Activated CD4-positive, alpha-beta T cell treated with anti-CD3 and anti-CD28 coated beads, Interleukin-2, amount 10 ng/mL, durations not matched to agents 24 days and 14 days (primary cell): ENCODE measurements at regions not wholly inside any gene's neighbourhood (a gene's known extent, or its start where the extent isn't known, plus 50 kb on each side); places are given as distances from the start of the nearest gene placed in this dataset.
"Not testable (repeated sequence)": the region's sequence is repeated elsewhere in the genome, so short reads cannot be mapped to it uniquely, and the experiment has no call there.

Source experiments
- DNase-seq: peaks from one replicate; pipeline ENCODE4 v3.0.0; 2022
- H3K27ac Mint-ChIP-seq: one replicate; pipeline ENCODE4 v1.8.0; 2022; ENCODE audit warnings: mild to moderate bottlenecking, mixed read lengths
- H3K27me3 Mint-ChIP-seq: one replicate; pipeline ENCODE4 v1.8.0; 2022; ENCODE audit warnings: mixed read lengths
- H3K36me3 Mint-ChIP-seq: one replicate; pipeline ENCODE4 v1.8.0; 2022; ENCODE audit warnings: low read depth, mild to moderate bottlenecking, mixed read lengths
- H3K4me1 Mint-ChIP-seq: one replicate; pipeline ENCODE4 v1.8.0; 2021; ENCODE audit warnings: mixed read lengths
- H3K4me3 Mint-ChIP-seq: one replicate; pipeline ENCODE4 v1.8.0; 2022; ENCODE audit warnings: mild to moderate bottlenecking, moderate library complexity, mixed read lengths
- H3K9me3 Mint-ChIP-seq: one replicate; pipeline ENCODE4 v1.8.0; 2021; ENCODE audit warnings: mixed read lengths
- intact Hi-C: fragments of 100-400 bp; cut with micrococcal nuclease; formaldehyde crosslinking; loops from one replicate; pipeline ENCODE4 v1.15.1; 2023

DNA sequence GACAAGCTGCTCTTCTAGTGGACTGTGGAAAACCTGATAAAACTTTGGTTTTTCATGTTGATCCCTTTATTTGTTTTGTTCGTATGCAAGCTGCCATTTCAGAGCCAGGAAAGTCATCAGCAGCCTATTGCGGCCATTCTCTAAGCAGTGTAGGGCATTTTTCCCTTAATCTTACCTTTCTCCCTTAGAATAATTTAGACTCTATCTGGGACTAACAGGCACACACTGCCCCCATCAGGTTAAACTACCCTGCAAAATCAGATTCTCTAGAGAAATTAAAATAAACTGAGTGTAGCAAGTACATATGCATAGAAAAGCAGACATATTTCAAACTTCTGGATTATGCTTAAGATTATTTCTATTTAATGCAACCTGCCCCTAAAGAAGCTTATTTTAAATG, 347.5 kb downstream of the METTL4 start:
- DNase-seq = no peak
- intact Hi-C loops = loop anchor here (10.0 kb wide), 1 partner anchor 639 kb away; no protein-coding TSS in a partner anchor

DNA sequence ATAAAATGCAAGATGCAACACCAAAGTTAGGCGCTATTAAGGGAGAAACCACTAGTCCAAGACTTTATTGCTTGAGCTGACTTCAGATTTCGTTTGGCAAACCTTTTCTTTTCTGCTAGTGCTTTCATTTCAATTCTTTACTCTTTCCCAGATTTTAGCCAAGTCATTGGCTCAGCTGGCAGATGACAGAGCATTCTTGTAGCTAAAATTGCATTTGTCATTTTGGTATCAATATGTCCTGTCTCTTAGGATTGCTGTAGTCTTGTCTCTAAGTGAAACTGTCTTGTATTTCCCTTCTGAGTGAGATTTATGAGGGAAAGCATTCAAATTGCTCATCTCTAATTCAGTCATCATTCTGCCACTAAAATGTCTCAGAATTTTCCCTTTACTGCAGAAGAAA, 335.1 kb downstream of the METTL4 start:
- H3K4me3 Mint-ChIP-seq = no peak overlapping the region
- no peaks in the 10 kb centered on the region for H3K4me1 Mint-ChIP-seq
- peaks cover 12% of the 10 kb centered on the region for H3K27me3 Mint-ChIP-seq
- no peaks in the 10 kb centered on the region for H3K9me3 Mint-ChIP-seq
- no peak overlapping the region for H3K27ac Mint-ChIP-seq
- no peak for DNase-seq
- H3K36me3 Mint-ChIP-seq = no peaks in the 10 kb centered on the region
- intact Hi-C loops = no loop called here

More for the DNA sequence above, 347.5 kb downstream of the METTL4 start:
- Mint-ChIP-seq H3K36me3 (no peaks in the 10 kb centered on the region), H3K4me1 (no peaks in the 10 kb centered on the region), H3K9me3 (no peaks in the 10 kb centered on the region), H3K4me3 (no peak overlapping the region), H3K27ac (no peak overlapping the region), H3K27me3 (peaks cover 4% of the 10 kb centered on the region)

DNA sequence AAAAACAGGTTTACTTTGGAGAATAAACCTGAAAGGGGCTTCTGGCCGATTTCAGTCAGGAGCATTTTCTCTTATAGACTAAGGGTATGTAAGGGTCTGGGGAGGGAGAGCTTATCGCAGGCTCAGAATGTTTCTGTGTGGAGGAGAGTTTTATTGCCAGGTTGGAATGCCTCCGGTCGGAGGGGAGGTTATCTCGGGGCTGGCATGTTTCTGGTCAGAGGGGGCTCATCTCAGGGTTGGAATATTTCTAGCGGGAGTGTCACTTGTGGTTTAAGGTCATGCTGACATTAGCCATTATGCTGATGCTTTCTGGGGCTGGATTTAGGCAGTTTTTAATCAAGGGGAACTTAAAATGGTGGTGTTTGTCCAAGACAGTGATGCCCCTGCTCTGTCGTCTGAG, 333.6 kb downstream of the METTL4 start:
- Mint-ChIP-seq H3K27ac (no peak overlapping the region), H3K4me3 (no peak overlapping the region)

DNA sequence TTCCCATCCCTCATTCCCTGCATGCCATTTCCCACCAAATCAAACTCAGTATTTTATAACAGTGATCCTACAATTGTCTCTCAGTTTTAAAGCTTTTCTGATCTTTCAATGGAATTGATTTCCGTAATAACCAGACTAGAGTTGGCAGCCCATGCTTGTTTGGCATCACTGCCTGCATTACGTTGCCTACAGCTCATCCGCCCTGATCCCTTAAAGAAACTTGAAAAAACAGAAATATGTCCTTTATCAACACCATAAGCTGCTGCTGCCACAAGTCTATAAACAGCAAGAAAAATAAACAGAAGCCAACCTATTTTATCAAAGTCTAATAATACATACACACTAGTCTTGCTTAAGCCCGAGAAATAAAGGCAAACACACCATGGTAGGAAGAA, 331.0 kb downstream of the METTL4 start:
- Mint-ChIP-seq H3K4me1 (no peaks in the 10 kb centered on the region), H3K27ac (no peak overlapping the region), H3K36me3 (no peaks in the 10 kb centered on the region), H3K9me3 (no peaks in the 10 kb centered on the region), H3K4me3 (no peak overlapping the region), H3K27me3 (peaks cover 12% of the 10 kb centered on the region)
- no peak for DNase-seq
- intact Hi-C loops = no loop called here

More for the DNA sequence above, 333.6 kb downstream of the METTL4 start:
- no peaks in the 10 kb centered on the region for H3K4me1 Mint-ChIP-seq
- DNase-seq = no peak
- intact Hi-C loops = no loop called here
- peaks cover 12% of the 10 kb centered on the region for H3K27me3 Mint-ChIP-seq
- H3K9me3 Mint-ChIP-seq = no peaks in the 10 kb centered on the region
- no peaks in the 10 kb centered on the region for H3K36me3 Mint-ChIP-seq

DNA sequence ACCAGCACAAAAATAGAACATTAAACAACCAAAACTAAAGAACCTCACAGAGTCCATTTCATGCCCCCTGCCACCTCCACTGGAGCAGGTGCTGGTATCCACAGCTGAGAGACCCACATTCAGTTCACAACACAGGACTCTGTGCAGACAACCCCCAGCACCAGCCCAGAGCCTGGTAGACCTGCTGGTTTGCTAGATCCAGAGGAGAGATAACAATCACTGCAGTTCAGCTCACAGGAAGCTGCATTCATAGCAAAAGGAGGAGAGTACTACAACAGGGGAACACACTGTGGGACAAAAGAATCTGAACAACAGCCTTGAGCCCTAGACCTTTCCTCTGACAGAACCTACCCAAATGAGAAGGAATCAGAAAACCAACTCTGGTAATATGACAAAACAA, 326.7 kb downstream of the METTL4 start:
- H3K4me3 Mint-ChIP-seq = no peak overlapping the region
- H3K36me3 Mint-ChIP-seq = no peaks in the 10 kb centered on the region
- no peak for DNase-seq
- intact Hi-C loops = no loop called here
- no peaks in the 10 kb centered on the region for H3K9me3 Mint-ChIP-seq
- H3K27ac Mint-ChIP-seq = no peak overlapping the region
- H3K27me3 Mint-ChIP-seq = no peaks in the 10 kb centered on the region
- H3K4me1 Mint-ChIP-seq = no peaks in the 10 kb centered on the region

DNA sequence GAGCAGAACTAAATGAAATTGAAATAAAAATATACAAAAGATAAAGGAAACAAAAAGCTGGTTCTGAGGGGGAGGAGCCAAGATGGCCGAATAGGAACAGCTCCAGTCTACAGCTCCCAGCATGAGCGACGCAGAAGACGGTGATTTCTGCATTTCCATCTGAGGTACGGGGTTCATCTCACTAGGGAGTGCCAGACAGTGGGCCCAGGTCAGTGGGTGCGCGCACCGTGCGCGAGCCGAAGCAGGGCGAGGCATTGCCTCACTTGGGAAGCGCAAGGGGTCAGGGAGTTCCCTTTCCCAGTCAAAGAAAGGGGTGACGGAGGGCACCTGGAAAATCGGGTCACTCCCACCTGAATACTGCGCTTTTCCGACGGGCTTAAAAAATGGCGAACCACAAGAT, 324.2 kb downstream of the METTL4 start:
- H3K36me3 Mint-ChIP-seq, H3K9me3 Mint-ChIP-seq, intact Hi-C loops: not testable (repeated sequence)

DNA sequence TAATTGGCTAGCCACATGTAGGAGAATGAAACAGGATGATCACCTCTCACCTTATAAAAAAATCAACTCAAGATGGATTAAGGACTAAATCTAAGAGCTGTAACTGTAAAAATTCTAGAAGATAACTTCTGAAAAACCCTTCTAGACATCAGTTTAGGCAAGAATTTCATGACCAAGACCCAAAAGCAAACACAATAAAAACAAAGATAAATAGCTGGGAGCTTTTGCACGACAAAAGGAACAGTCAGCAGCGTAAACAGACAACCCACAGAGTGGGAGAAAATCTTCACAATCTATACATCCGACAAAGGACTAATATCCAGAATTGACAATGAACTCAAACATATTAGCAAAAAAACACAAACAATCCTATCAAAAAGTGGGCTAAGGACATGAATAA, 316.3 kb downstream of the METTL4 start:
- intact Hi-C loops = no loop called here
- H3K4me1 Mint-ChIP-seq = no peaks in the 10 kb centered on the region
- no peaks in the 10 kb centered on the region for H3K36me3 Mint-ChIP-seq
- DNase-seq = no peak
- no peak overlapping the region for H3K27ac Mint-ChIP-seq
- H3K27me3 Mint-ChIP-seq = no peaks in the 10 kb centered on the region
- H3K9me3 Mint-ChIP-seq = no peaks in the 10 kb centered on the region
- H3K4me3 Mint-ChIP-seq = no peak overlapping the region

More for the DNA sequence above, 324.2 kb downstream of the METTL4 start:
- DNase-seq, H3K4me3 Mint-ChIP-seq, H3K27me3 Mint-ChIP-seq, H3K27ac Mint-ChIP-seq, H3K4me1 Mint-ChIP-seq: not testable (repeated sequence)

DNA sequence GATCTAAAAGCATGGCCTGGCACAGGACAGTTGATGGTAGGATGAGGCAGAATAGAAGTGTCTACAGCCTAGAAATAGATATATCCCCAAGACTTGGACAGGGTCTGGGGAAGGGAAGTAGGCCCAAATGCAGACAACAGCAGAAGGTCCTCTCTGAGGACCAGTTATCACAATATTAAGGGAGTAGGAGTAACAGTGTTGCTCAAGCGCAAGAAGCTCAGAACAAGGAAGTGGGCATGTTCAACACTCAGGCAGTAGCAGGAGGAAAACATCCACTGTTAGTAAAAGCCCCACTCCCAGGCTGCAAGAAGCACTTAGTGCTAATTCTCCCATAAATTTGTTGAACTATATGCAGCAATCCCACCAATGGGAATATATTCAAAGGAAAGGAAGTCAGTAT, 314.7 kb downstream of the METTL4 start:
- H3K27ac Mint-ChIP-seq = no peak overlapping the region
- no peaks in the 10 kb centered on the region for H3K36me3 Mint-ChIP-seq
- intact Hi-C loops = no loop called here
- peak; percentile 33 for DNase-seq
- H3K9me3 Mint-ChIP-seq = no peaks in the 10 kb centered on the region
- no peak overlapping the region for H3K4me3 Mint-ChIP-seq
- H3K27me3 Mint-ChIP-seq = no peaks in the 10 kb centered on the region
- H3K4me1 Mint-ChIP-seq = no peaks in the 10 kb centered on the region

DNA sequence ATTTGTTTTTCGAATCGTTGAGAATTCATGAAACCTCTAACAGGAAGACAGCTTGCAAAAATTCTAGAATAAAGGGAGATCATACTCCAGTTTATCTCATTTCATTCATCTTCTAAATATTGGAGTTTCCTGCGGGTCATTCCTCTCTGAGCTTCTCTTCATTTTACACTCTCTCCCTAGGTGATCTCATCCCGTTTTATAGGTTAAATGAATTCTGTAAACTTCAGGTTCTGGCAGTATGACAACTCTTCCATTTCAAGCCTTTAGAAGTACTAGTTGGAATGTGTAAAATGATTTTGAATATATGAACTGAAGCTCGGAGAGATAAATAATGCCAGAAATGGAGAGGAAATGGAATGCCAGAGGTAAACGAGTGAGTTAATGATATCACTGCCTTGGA, 312.4 kb downstream of the METTL4 start:
- peak; percentile 4 for DNase-seq
- intact Hi-C loops = no loop called here
- Mint-ChIP-seq H3K27ac (no peak overlapping the region), H3K4me1 (no peaks in the 10 kb centered on the region), H3K9me3 (no peaks in the 10 kb centered on the region), H3K27me3 (no peaks in the 10 kb centered on the region), H3K4me3 (no peak overlapping the region), H3K36me3 (no peaks in the 10 kb centered on the region)

DNA sequence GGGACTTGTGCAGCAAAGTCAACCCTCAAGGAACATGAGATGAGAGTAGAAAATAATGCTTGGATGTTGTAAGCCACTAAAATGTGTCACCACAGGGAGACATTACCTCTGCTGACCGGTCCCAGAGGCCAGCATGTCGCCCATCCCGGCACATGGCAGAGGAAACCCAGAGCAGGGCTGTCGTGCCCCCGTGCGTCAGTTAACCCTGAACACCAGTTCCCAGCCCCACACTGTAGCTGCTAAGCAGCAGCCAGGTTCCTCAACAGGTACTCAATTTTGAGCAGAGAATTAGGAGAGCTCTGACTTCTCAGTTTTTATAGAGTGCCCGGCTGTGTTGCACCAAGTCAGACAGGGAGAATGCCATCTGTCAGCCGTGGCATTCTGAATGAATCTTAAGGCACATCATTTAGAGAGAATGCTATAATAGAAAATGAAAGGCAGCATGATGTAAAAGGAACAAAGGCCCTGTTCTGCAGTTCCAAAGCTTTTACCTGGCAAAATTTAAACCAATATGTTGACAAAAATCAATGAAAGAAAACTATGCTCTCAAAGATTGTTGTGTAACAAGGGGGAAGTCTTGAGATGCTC, 307.9 kb downstream of the METTL4 start:
- DNase-seq = peak; percentile 43
- no peak overlapping the region for H3K4me3 Mint-ChIP-seq
- intact Hi-C loops = no loop called here
- peaks cover 3% of the 10 kb centered on the region for H3K27me3 Mint-ChIP-seq
- H3K4me1 Mint-ChIP-seq = no peaks in the 10 kb centered on the region
- no peaks in the 10 kb centered on the region for H3K9me3 Mint-ChIP-seq
- H3K27ac Mint-ChIP-seq = no peak overlapping the region
- no peaks in the 10 kb centered on the region for H3K36me3 Mint-ChIP-seq

DNA sequence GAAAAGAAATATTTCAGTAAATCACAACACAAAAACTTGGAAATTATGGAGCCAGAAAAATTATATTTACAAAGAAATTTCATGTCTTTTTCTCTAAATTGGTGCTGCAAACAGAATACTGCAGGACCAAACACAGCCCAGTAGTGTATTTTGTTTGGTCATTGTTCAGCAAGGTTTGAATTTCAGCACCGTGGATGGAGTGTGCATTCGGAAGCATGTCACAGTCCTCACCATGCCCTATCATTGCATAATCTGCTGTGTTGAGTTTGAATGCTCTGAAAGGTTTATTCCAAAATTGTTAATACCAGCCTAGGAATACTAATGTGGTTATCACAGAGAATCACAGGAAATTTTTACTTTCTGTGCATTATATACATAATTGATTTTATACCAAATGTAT, 296.7 kb downstream of the METTL4 start:
- intact Hi-C loops = no loop called here

DNA sequence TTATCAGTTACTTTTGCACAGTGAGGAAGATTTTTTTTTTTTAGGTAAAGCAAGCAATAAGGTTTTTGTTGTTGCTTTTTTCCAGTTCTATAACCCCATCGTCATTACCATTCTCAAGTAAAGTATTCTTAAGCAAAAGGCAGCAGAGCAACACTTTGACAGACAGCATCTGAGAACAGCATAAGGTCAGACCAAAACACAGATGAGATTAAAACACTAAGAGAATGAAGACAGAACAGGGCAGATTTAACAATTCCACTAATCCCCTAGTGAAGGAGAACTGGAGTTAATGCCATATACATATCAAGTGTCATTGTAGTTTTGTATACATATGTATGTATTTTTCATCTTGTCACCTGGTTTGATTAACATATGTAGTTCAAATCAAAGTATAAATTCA, 290.2 kb downstream of the METTL4 start:
- no peak overlapping the region for H3K4me3 Mint-ChIP-seq
- H3K27me3 Mint-ChIP-seq = no peaks in the 10 kb centered on the region
- no peaks in the 10 kb centered on the region for H3K36me3 Mint-ChIP-seq
- intact Hi-C loops = no loop called here
- H3K9me3 Mint-ChIP-seq = no peaks in the 10 kb centered on the region
- H3K27ac Mint-ChIP-seq = no peak overlapping the region
- no peaks in the 10 kb centered on the region for H3K4me1 Mint-ChIP-seq
- DNase-seq = no peak

More for the DNA sequence above, 296.7 kb downstream of the METTL4 start:
- Mint-ChIP-seq H3K36me3 (no peaks in the 10 kb centered on the region), H3K4me3 (no peak overlapping the region), H3K27me3 (peaks cover 4% of the 10 kb centered on the region), H3K4me1 (no peaks in the 10 kb centered on the region), H3K27ac (no peak overlapping the region), H3K9me3 (no peaks in the 10 kb centered on the region)
- no peak for DNase-seq

DNA sequence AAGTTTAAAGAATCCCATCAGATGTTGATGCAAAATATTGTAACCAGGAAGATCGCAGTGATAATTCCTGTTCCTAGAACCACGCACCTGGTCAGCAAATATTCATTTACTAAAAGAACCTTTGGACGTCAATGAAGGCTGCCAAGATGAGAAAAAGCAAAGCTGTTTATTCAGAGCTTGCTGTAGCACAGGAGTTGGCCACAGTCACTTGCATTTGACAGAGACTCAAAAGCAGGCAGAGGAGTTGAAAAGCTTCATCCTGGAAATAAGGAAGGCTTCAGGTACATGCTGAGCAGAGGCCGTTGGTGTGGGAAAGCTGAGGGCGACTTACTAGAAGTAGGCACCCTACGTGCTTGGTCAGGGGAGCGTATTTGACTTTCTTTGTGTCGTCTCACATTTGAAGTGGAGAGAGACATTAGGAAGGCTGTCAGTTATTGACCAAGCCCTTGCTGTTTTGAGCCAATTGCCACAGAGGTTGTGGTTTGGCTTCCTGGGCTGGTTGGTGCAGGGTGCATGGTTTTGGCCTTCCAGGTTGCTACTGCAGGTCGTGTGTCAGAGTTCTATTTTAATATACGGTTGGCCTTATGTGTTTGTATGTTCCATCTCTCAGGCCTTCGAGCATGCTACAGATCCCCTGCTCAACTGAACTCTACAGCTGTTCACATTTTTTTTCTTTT, 289.6 kb downstream of the METTL4 start:
- H3K27me3 Mint-ChIP-seq = no peaks in the 10 kb centered on the region
- H3K4me1 Mint-ChIP-seq = no peaks in the 10 kb centered on the region
- H3K4me3 Mint-ChIP-seq = no peak overlapping the region
- no peaks in the 10 kb centered on the region for H3K9me3 Mint-ChIP-seq
- intact Hi-C loops = no loop called here
- no peaks in the 10 kb centered on the region for H3K36me3 Mint-ChIP-seq
- DNase-seq = no peak
- H3K27ac Mint-ChIP-seq = no peak overlapping the region

DNA sequence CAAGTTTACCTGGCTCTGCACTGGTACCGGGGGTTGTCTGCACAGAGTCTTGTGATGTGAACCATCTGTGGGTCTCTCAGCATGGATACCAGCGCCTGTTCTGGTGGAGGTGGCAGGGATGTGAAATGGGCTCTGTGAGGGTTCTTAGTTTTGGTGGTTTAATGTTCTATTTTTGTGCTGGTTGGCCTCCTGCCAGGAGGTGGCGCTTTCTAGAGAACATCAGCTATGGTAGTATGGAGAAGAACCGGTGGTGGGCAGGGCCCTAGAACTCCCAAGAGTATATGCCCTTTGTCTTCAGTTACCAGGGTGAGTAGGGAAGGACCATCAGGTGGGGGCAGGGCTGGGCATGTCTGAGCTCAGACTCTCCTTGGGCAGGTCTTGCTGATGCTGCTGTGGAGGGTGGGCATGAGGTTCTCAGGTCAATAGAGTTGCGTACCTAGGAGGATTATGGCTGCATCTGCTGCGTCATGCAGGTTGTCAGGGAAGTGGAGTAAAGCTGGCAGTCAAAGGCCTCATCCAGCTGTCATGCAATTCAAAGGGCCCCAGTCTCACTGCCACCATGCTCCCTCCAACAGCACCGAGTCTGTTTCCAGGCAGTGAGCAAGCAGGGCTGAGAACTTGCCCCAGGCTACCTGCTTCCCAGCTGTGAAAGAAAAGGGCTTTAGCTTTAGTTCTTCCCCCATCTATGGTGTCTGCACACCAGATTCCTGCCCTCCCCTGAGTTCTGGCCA, 278.0 kb downstream of the METTL4 start:
- intact Hi-C loops = no loop called here
- peaks cover 2% of the 10 kb centered on the region for H3K27me3 Mint-ChIP-seq
- no peaks in the 10 kb centered on the region for H3K9me3 Mint-ChIP-seq
- no peak for DNase-seq
- H3K27ac Mint-ChIP-seq = no peak overlapping the region
- no peaks in the 10 kb centered on the region for H3K4me1 Mint-ChIP-seq
- no peaks in the 10 kb centered on the region for H3K36me3 Mint-ChIP-seq
- no peak overlapping the region for H3K4me3 Mint-ChIP-seq
